ENCODE measurements at regions not wholly inside any gene's neighbourhood (a gene's known extent, or its start where the extent isn't known, plus 50 kb on each side); places are given as distances from the start of the nearest gene placed in this dataset.

DNA sequence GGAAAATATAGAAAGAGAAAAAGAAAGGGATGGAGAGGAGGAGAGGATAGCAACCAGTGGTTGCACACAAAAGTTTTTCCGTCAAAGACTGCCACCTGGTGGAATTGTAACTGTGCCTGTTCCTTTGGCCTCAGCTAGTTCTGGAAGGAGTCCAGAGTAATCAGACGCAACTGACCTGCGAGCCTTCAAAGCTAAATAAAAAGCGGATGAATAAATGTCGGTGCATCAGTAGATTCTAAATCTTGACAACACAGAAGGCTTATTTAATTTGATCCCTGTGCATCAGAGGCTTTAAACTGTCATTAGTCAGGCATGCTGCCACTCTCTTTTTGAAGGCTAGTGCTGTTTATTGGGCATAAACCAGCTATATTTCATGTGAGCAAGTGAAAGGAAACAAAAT lies 132.9 kb upstream of the ACO1 start:
- TF ChIP-seq POLR2A (IDR thresholded peaks at IDR 0.05; ENCODE audit: low read length) (no peak), GATA1 (IDR thresholded peaks at IDR 0.05; ENCODE audit: low read depth, low read length) (no peak)

Measured in erythroblast (primary cell).